H1 (cell line): ENCODE measurements at regions not wholly inside any gene's neighbourhood (a gene's known extent, or its start where the extent isn't known, plus 50 kb on each side); places are given as distances from the start of the nearest gene placed in this dataset.

Experiments
- CTCF ChIA-PET: fragments of 300-600 bp; sonication (Branson Sonifier 250); formaldehyde crosslinking; loops from one replicate; lab custom pipeline; 2021; ENCODE audit not compliant: partially characterized antibody; lab: Charles Lee
- POLR2A ChIA-PET: fragments of 300-600 bp; sonication (Branson Sonifier 250); formaldehyde crosslinking; loops from one replicate; lab custom pipeline; 2021; ENCODE audit warnings: inconsistent platforms; ENCODE audit not compliant: partially characterized antibody; lab: Charles Lee
- DNase-seq, 2 experiments: peaks; one replicate each; pipeline versions ENCODE4 v3.0.0 to v3.0.0-alpha.2; 2010 to 2022; ENCODE audit warnings: low spot score in 2 of 2, low read depth in 1 of 2, mixed read lengths in 1 of 2
- FAIRE-seq: peaks from 2 replicates; lab custom pipeline; 2011; peaks lifted over from hg19 to GRCh38; lab: Jason Lieb, UNC
- H2AFZ ChIP-seq: 2 replicates; pipeline ENCODE4 v1.8.1; 2012; ENCODE audit warnings: low read length, inconsistent platforms
- H2AK5ac ChIP-seq: 2 replicates; pipeline ENCODE4 v1.6.1; 2013; ENCODE audit warnings: low read depth, low read length
- H2BK120ac ChIP-seq: replicated peaks from 2 replicates; pipeline ENCODE3; 2013; ENCODE audit warnings: low read depth, low read length, inconsistent platforms
- H2BK12ac ChIP-seq: 2 replicates; pipeline ENCODE4 v1.6.1; 2013; ENCODE audit warnings: low read depth, low read length
- H2BK15ac ChIP-seq: 2 replicates; pipeline ENCODE4 v1.6.1; 2013; ENCODE audit warnings: low read length
- H2BK20ac ChIP-seq: 2 replicates; pipeline ENCODE4 v1.6.1; 2013; ENCODE audit warnings: low read length
- H2BK5ac ChIP-seq: 2 replicates; pipeline ENCODE4 v1.6.1; 2013; ENCODE audit warnings: low read depth, low read length
- H3K14ac ChIP-seq: 2 replicates; pipeline ENCODE4 v1.6.1; 2013; ENCODE audit warnings: inconsistent platforms; ENCODE audit not compliant: insufficient read length
- H3K18ac ChIP-seq: 2 replicates; pipeline ENCODE4 v1.6.1; 2013; ENCODE audit warnings: low read length; ENCODE audit errors: extremely low read depth
- H3K23ac ChIP-seq: 2 replicates; pipeline ENCODE4 v1.6.1; 2013; ENCODE audit warnings: inconsistent platforms; ENCODE audit not compliant: insufficient read length
- H3K23me2 ChIP-seq: 2 replicates; pipeline ENCODE4 v1.6.1; 2013; ENCODE audit warnings: low read depth, low read length
- H3K27ac ChIP-seq: 2 replicates; pipeline ENCODE4 v1.6.1; 2011; ENCODE audit warnings: low read depth, low read length, inconsistent platforms
- H3K27me3 ChIP-seq, 4 experiments: replicated peaks in 1 of 4; 1 replicate in 1 of 4; 2 replicates in 3 of 4; pipeline versions ENCODE4 v1.6.1 to v1.8.1; 2011 to 2013; ENCODE audit warnings: low read length in 3 of 4, mild to moderate bottlenecking in 3 of 4, inconsistent platforms in 2 of 4, mixed read lengths in 2 of 4, moderate library complexity in 1 of 4; ENCODE audit not compliant: control insufficient read depth in 3 of 4, insufficient read depth in 3 of 4; ENCODE audit errors: extremely low read depth in 1 of 4
- H3K36me3 ChIP-seq, 4 experiments: 2 replicates each; pipeline versions ENCODE4 v1.6.1 to v1.8.1; 2011 to 2013; ENCODE audit warnings: mild to moderate bottlenecking in 4 of 4, low read length in 3 of 4, moderate library complexity in 2 of 4, control low read depth in 1 of 4, inconsistent platforms in 1 of 4; ENCODE audit not compliant: insufficient read depth in 4 of 4, control insufficient read depth in 2 of 4
- H3K4ac ChIP-seq: replicated peaks from 2 replicates; pipeline ENCODE3; 2013; ENCODE audit warnings: low read length, low read depth, mixed read lengths, inconsistent platforms; ENCODE audit not compliant: insufficient read length
- H3K4me1 ChIP-seq, 4 experiments: replicated peaks in 1 of 4; 1 replicate in 1 of 4; 2 replicates in 3 of 4; pipeline versions ENCODE4 v1.6.1 to v1.8.1; 2011 to 2013; ENCODE audit warnings: low read length in 3 of 4, inconsistent platforms in 2 of 4, mixed read lengths in 1 of 4; ENCODE audit not compliant: insufficient read depth in 4 of 4, control insufficient read depth in 3 of 4
- H3K4me2 ChIP-seq, 2 experiments: 2 replicates each; pipeline versions ENCODE4 v1.6.1 to v1.8.1; 2011 to 2013; ENCODE audit warnings: low read depth in 2 of 2, low read length in 2 of 2, control low read depth in 1 of 2, inconsistent platforms in 1 of 2, mild to moderate bottlenecking in 1 of 2; ENCODE audit not compliant: insufficient read depth in 1 of 2
- H3K4me3 ChIP-seq, 4 experiments: fragments of 200-600, 300-600 bp in 1 of 4; sonication (generic), shearing (Covaris generic), sonication (Bioruptor Twin) in 1 of 4; 2 replicates each; pipeline versions ENCODE4 v1.5.1 to v1.8.1; 2011 to 2016; ENCODE audit warnings: low read length in 4 of 4, low read depth in 3 of 4, control low read depth in 2 of 4, inconsistent platforms in 2 of 4, mild to moderate bottlenecking in 2 of 4, mixed read lengths in 1 of 4, moderate library complexity in 1 of 4; ENCODE audit not compliant: insufficient read depth in 2 of 4; ENCODE audit errors: extremely low read depth in 1 of 4
- H3K56ac ChIP-seq: replicated peaks from 2 replicates; pipeline ENCODE3; 2013; ENCODE audit warnings: low read depth, mild to moderate bottlenecking, mixed read lengths, low read length, inconsistent platforms; ENCODE audit not compliant: insufficient read length
- H3K79me1 ChIP-seq: 2 replicates; pipeline ENCODE4 v1.6.1; 2013; ENCODE audit warnings: low read depth, low read length, control low read depth
- H3K79me2 ChIP-seq, 2 experiments: 2 replicates each; pipeline versions ENCODE4 v1.6.1 to v1.8.1; 2012 to 2013; ENCODE audit warnings: low read length in 2 of 2, mild to moderate bottlenecking in 2 of 2, inconsistent platforms in 1 of 2; ENCODE audit not compliant: insufficient read depth in 2 of 2, control insufficient read depth in 1 of 2
- H3K9ac ChIP-seq, 4 experiments: replicated peaks in 1 of 4; 1 replicate in 1 of 4; 2 replicates in 3 of 4; pipeline versions ENCODE4 v1.6.1 to v1.8.1; 2011 to 2013; ENCODE audit warnings: low read depth in 3 of 4, low read length in 3 of 4, control low read depth in 2 of 4, mild to moderate bottlenecking in 2 of 4, moderate library complexity in 2 of 4, inconsistent platforms in 1 of 4; ENCODE audit errors: extremely low read depth in 1 of 4
- H3K9me3 ChIP-seq, 2 experiments: 2 replicates each; pipeline versions ENCODE4 v1.6.1 to v1.8.1; 2012 to 2013; ENCODE audit warnings: mild to moderate bottlenecking in 2 of 2, moderate library complexity in 2 of 2, control low read depth in 1 of 2, inconsistent platforms in 1 of 2, low read depth in 1 of 2, low read length in 1 of 2, mixed read lengths in 1 of 2; ENCODE audit not compliant: insufficient read depth in 2 of 2
- H4K20me1 ChIP-seq, 2 experiments: replicated peaks in 1 of 2; 2 replicates each; pipeline versions ENCODE3 to v1.8.1; 2011 to 2013; ENCODE audit warnings: inconsistent platforms in 2 of 2, low read length in 2 of 2, mild to moderate bottlenecking in 1 of 2; ENCODE audit not compliant: insufficient read depth in 2 of 2, control insufficient read depth in 1 of 2
- H4K5ac ChIP-seq: 2 replicates; pipeline ENCODE4 v1.6.1; 2013; ENCODE audit warnings: low read length, low read depth, mixed read lengths, inconsistent platforms; ENCODE audit not compliant: insufficient read length
- H4K8ac ChIP-seq: 2 replicates; pipeline ENCODE4 v1.8.0; 2013; ENCODE audit warnings: mild to moderate bottlenecking, moderate library complexity, low read length, inconsistent platforms; ENCODE audit not compliant: insufficient read depth; ENCODE audit errors: extremely low read depth
- H4K91ac ChIP-seq: replicated peaks from 2 replicates; pipeline ENCODE3; 2013; ENCODE audit warnings: low read length, mixed read lengths, inconsistent platforms; ENCODE audit not compliant: insufficient read length
- CBX5 ChIP-seq: fragments of 300-800, 300-1000 bp; sonication (generic); IDR thresholded peaks from 2 replicates; pipeline ENCODE4 v1.7.1; 2016; ENCODE audit warnings: antibody characterized with exemption, low read length, low read depth
- CBX8 ChIP-seq: fragments of 300-800, 300-1000 bp; sonication (generic); IDR thresholded peaks from 2 replicates; pipeline ENCODE4 v1.7.1; 2016; ENCODE audit warnings: low read depth, low read length, borderline replicate concordance
- CEBPB ChIP-seq: IDR thresholded peaks from 2 replicates; pipeline ENCODE4 v1.6.1; 2012; ENCODE audit warnings: low read depth, low read length
- CHD1 ChIP-seq: IDR thresholded peaks from 2 replicates; pipeline ENCODE4 v1.6.1; 2012; ENCODE audit warnings: low read depth, low read length, improper control_type of control experiment
- CTBP2 ChIP-seq: IDR thresholded peaks from 2 replicates; pipeline ENCODE4 v1.7.0; 2011; ENCODE audit warnings: borderline replicate concordance, mild to moderate bottlenecking, moderate library complexity, mixed read lengths, low read length; ENCODE audit not compliant: insufficient read depth, insufficient read length
- E2F6 ChIP-seq: IDR thresholded peaks from 2 replicates; pipeline ENCODE4 v1.6.1; 2012; ENCODE audit warnings: inconsistent platforms
- GTF2F1 ChIP-seq: IDR thresholded peaks from 2 replicates; pipeline ENCODE4 v1.6.1; 2012; ENCODE audit warnings: low read depth, low read length, improper control_type of control experiment, borderline replicate concordance
- HDAC6 ChIP-seq: IDR thresholded peaks from one replicate; pipeline ENCODE4 v1.7.1; 2012; ENCODE audit warnings: low read depth, mild to moderate bottlenecking, inconsistent platforms, low read length, moderate library complexity
- POLR2AphosphoS5 ChIP-seq: IDR thresholded peaks from 2 replicates; pipeline ENCODE4 v1.6.1; 2011; ENCODE audit warnings: low read depth, low read length
- RAD21 ChIP-seq, 2 experiments: IDR thresholded peaks in 1 of 2; conservative IDR thresholded peaks in 1 of 2; 2 replicates each; pipeline ENCODE4 v1.6.1; 2011; ENCODE audit warnings: low read depth in 2 of 2, low read length in 2 of 2, improper control_type of control experiment in 1 of 2, inconsistent platforms in 1 of 2, mild to moderate bottlenecking in 1 of 2, moderate library complexity in 1 of 2
- SIX5 ChIP-seq: IDR thresholded peaks from 2 replicates; pipeline ENCODE4 v1.6.1; 2011; ENCODE audit warnings: mild to moderate bottlenecking, low read depth, low read length
- SP2 ChIP-seq: IDR thresholded peaks from 2 replicates; pipeline ENCODE4 v1.6.1; 2012; ENCODE audit warnings: mild to moderate bottlenecking, low read length, inconsistent platforms
- SP4 ChIP-seq: IDR thresholded peaks from 2 replicates; pipeline ENCODE4 v1.6.1; 2012; ENCODE audit warnings: low read length, inconsistent platforms
- TAF1 ChIP-seq: IDR thresholded peaks from 2 replicates; pipeline ENCODE4 v1.6.1; 2011; ENCODE audit warnings: mild to moderate bottlenecking, low read depth, low read length
- ZNF274 ChIP-seq: IDR thresholded peaks from 2 replicates; pipeline ENCODE4 v1.7.0; 2012; ENCODE audit warnings: low read length, borderline replicate concordance; ENCODE audit errors: extremely low read depth
- WGBS, 2 experiments: shearing (Covaris generic) in 1 of 2; methylation state at CpG; one replicate each; pipeline versions ENCODE4 v1.1.6 to v1.1.7; 2013 to 2015; ENCODE audit warnings: low lambda C conversion rate in 2 of 2, mixed read lengths in 2 of 2, inconsistent platforms in 1 of 2, low coverage in 1 of 2, missing lambda C conversion rate in 1 of 2; ENCODE audit not compliant: insufficient replicate concordance in 2 of 2, insufficient coverage in 1 of 2, insufficient read length in 1 of 2; ENCODE audit errors: extremely low coverage in 1 of 2, missing lambda C conversion rate in 1 of 2; 5-methylcytosine and 5-hydroxymethylcytosine counted together

GRCh38 chr1:29575277-29575676, 339.0 kb downstream of the PTPRU start:
- Histone ChIP-seq H3K79me2 (no peaks in the 10 kb centered on the region), H4K8ac (peak overlapping the region; percentile 36; the same call in 1 of the 2 replicates), H3K4me2 (no peak overlapping the region), H3K79me1 (no peaks in the 10 kb centered on the region), H3K18ac (no peak overlapping the region), H2AK5ac (no peak overlapping the region), H3K4ac (no peak overlapping the region), H3K27me3 (no peaks in the 10 kb centered on the region), H2BK15ac (no peak overlapping the region), H3K27ac (no peak overlapping the region), H2BK20ac (no peak overlapping the region), H2BK120ac (no peak overlapping the region), H3K23ac (no peak overlapping the region), H3K23me2 (no peaks in the 10 kb centered on the region), H4K20me1 (no peaks in the 10 kb centered on the region), H3K14ac (no peak overlapping the region), H4K5ac (no peak overlapping the region), H4K91ac (no peak overlapping the region), H2AFZ (no peak overlapping the region), H3K36me3 (no peaks in the 10 kb centered on the region; a peak in 1 of 8 replicates), H3K4me1 (peaks cover 0 to 7% (median 2%) of the 10 kb centered on the region in 4 experiments; a peak in 4 of 7 replicates), H3K56ac (no peak overlapping the region), H3K9me3 (no peaks in the 10 kb centered on the region), H3K9ac (no peak overlapping the region), H3K4me3 (no peak overlapping the region), H2BK12ac (no peak overlapping the region), H2BK5ac (no peak overlapping the region)
- 73% methylated on average over 6 of the region's 6 CpGs; no CpG with 5 or more reads in 1 of the 2 experiments for WGBS, 2 experiments
- DNase-seq (no peak), FAIRE-seq (no peak)
- POLR2A ChIA-PET, result no interaction called here
- CTCF ChIA-PET, result interaction anchor here (0.8 to 1.0 kb wide), 3 partner anchors 9 to 24 kb away, joined by 3 to 4 read pairs (median 3); no protein-coding TSS in a partner anchor
- TF ChIP-seq POLR2AphosphoS5, result no peak
- TF ChIP-seq CBX5, result no peak
- TF ChIP-seq TAF1, result no peak
- no peak for TF ChIP-seq SP4
- no peak for TF ChIP-seq CHD1
- no peak for TF ChIP-seq CBX8
- no peak for TF ChIP-seq ZNF274
- no peak for TF ChIP-seq SP2
- no peak for TF ChIP-seq E2F6
- no peak for TF ChIP-seq HDAC6
- no peak for TF ChIP-seq SIX5
- no peak for TF ChIP-seq GTF2F1
- no peak for TF ChIP-seq RAD21 (IDR thresholded peaks at IDR 0.05 in 1 of 2, conservative IDR thresholded peaks at IDR 0.05 in 1 of 2; ENCODE audit: low read depth in 2 of 2, low read length in 2 of 2)
- TF ChIP-seq CTBP2, result no peak
- TF ChIP-seq CEBPB, result no peak
